ENCODE measurements at regions not wholly inside any gene's neighbourhood (a gene's known extent, or its start where the extent isn't known, plus 50 kb on each side); places are given as distances from the start of the nearest gene placed in this dataset.

DNA sequence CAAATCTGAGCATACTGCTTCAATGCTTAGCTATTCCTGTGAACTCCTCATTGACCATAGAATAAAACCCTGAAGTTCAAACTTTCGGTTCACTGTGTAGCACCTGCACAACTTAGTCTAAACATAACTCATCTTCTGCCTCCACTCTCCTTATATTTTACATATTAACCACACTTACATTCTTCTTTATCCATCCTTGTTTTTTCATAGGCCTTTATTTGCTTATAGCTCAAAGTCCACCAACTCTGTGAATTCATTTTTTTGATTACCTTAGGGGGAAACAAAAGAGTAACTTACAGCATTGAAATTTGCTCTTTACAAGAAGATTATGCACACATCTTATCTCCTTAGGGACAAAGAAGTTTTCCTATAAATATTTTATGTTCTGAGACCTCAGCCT is 521.6 kb upstream of the FAT3 start:
- TF ChIP-seq POLR2AphosphoS5 (IDR thresholded peaks at IDR 0.05; ENCODE audit: low read depth, low read length), result no peak
- TF ChIP-seq, protein P1, sequence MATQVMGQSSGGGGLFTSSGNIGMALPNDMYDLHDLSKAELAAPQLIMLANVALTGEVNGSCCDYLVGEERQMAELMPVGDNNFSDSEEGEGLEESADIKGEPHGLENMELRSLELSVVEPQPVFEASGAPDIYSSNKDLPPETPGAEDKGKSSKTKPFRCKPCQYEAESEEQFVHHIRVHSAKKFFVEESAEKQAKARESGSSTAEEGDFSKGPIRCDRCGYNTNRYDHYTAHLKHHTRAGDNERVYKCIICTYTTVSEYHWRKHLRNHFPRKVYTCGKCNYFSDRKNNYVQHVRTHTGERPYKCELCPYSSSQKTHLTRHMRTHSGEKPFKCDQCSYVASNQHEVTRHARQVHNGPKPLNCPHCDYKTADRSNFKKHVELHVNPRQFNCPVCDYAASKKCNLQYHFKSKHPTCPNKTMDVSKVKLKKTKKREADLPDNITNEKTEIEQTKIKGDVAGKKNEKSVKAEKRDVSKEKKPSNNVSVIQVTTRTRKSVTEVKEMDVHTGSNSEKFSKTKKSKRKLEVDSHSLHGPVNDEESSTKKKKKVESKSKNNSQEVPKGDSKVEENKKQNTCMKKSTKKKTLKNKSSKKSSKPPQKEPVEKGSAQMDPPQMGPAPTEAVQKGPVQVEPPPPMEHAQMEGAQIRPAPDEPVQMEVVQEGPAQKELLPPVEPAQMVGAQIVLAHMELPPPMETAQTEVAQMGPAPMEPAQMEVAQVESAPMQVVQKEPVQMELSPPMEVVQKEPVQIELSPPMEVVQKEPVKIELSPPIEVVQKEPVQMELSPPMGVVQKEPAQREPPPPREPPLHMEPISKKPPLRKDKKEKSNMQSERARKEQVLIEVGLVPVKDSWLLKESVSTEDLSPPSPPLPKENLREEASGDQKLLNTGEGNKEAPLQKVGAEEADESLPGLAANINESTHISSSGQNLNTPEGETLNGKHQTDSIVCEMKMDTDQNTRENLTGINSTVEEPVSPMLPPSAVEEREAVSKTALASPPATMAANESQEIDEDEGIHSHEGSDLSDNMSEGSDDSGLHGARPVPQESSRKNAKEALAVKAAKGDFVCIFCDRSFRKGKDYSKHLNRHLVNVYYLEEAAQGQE (IDR thresholded peaks at IDR 0.05; ENCODE audit: insufficient read depth in 1 of 2, low read depth in 2 of 2, low read length in 2 of 2), result no peak
- TF ChIP-seq TAF1 (IDR thresholded peaks at IDR 0.05; ENCODE audit: borderline replicate concordance, insufficient read depth, low read length), result no peak
